ENCODE measurements at regions not wholly inside any gene's neighbourhood (a gene's known extent, or its start where the extent isn't known, plus 50 kb on each side); places are given as distances from the start of the nearest gene placed in this dataset.

GRCh38 chr18:1954583-1955312, 616.6 kb downstream of the METTL4 start:
- Mint-ChIP-seq H3K9me3 (no peaks in the 10 kb centered on the region), H3K4me3 (no peak overlapping the region), H3K27me3 (no peaks in the 10 kb centered on the region), H3K27ac (no peak overlapping the region), H3K4me1 (no peaks in the 10 kb centered on the region), H3K36me3 (no peaks in the 10 kb centered on the region)
- no peak for ATAC-seq (ENCODE audit: low read depth)
- no peak for DNase-seq
- POLR2A ChIA-PET: no interaction called here

GRCh38 chr18:1958798-1959197, 612.5 kb downstream of the METTL4 start:
- POLR2A ChIA-PET: no interaction called here
- no peaks in the 10 kb centered on the region for H3K36me3 Mint-ChIP-seq

GRCh38 chr18:1965016-1965415, 606.3 kb downstream of the METTL4 start:
- Mint-ChIP-seq H3K36me3 (no peaks in the 10 kb centered on the region), H3K4me3 (no peak overlapping the region), H3K9me3 (no peaks in the 10 kb centered on the region), H3K4me1 (no peaks in the 10 kb centered on the region), H3K27ac (no peak overlapping the region), H3K27me3 (no peaks in the 10 kb centered on the region)
- DNase-seq (no peak), ATAC-seq (ENCODE audit: low read depth) (no peak)
- POLR2A ChIA-PET: no interaction called here

More at GRCh38 chr18:1958798-1959197, 612.5 kb downstream of the METTL4 start:
- H3K27me3 Mint-ChIP-seq: no peaks in the 10 kb centered on the region
- H3K27ac Mint-ChIP-seq: no peak overlapping the region
- no peaks in the 10 kb centered on the region for H3K9me3 Mint-ChIP-seq
- ATAC-seq (ENCODE audit: low read depth) (no peak), DNase-seq (no peak)
- no peaks in the 10 kb centered on the region for H3K4me1 Mint-ChIP-seq
- H3K4me3 Mint-ChIP-seq: no peak overlapping the region

GRCh38 chr18:1965541-1965940, 605.8 kb downstream of the METTL4 start:
- Mint-ChIP-seq H3K36me3 (no peaks in the 10 kb centered on the region), H3K4me1 (no peaks in the 10 kb centered on the region), H3K9me3 (no peaks in the 10 kb centered on the region), H3K27ac (no peak overlapping the region), H3K27me3 (no peaks in the 10 kb centered on the region), H3K4me3 (no peak overlapping the region)
- POLR2A ChIA-PET: no interaction called here
- no peak for DNase-seq
- no peak for ATAC-seq (ENCODE audit: low read depth)

GRCh38 chr18:1968801-1969498, 602.4 kb downstream of the METTL4 start:
- Mint-ChIP-seq H3K36me3 (no peaks in the 10 kb centered on the region), H3K27ac (no peak overlapping the region), H3K27me3 (no peaks in the 10 kb centered on the region), H3K4me3 (no peak overlapping the region), H3K9me3 (no peaks in the 10 kb centered on the region), H3K4me1 (no peaks in the 10 kb centered on the region)
- DNase-seq: no peak
- ATAC-seq (ENCODE audit: low read depth): no peak
- POLR2A ChIA-PET: no interaction called here

GRCh38 chr18:1976484-1976883, 594.8 kb downstream of the METTL4 start:
- Mint-ChIP-seq H3K27ac (no peak overlapping the region), H3K4me1 (no peaks in the 10 kb centered on the region), H3K9me3 (peaks cover 2% of the 10 kb centered on the region), H3K36me3 (no peaks in the 10 kb centered on the region), H3K4me3 (no peak overlapping the region), H3K27me3 (no peaks in the 10 kb centered on the region)
- ATAC-seq (ENCODE audit: low read depth): no peak
- no peak for DNase-seq
- POLR2A ChIA-PET: no interaction called here

GRCh38 chr18:1982056-1982455, 589.2 kb downstream of the METTL4 start:
- Mint-ChIP-seq H3K27me3 (no peaks in the 10 kb centered on the region), H3K9me3 (peaks cover 2% of the 10 kb centered on the region), H3K36me3 (no peaks in the 10 kb centered on the region), H3K27ac (no peak overlapping the region), H3K4me1 (no peaks in the 10 kb centered on the region), H3K4me3 (no peak overlapping the region)
- POLR2A ChIA-PET: no interaction called here
- DNase-seq: no peak
- ATAC-seq (ENCODE audit: low read depth): no peak

- H3K27ac Mint-ChIP-seq: no peak overlapping the region
- H3K4me1 Mint-ChIP-seq: no peaks in the 10 kb centered on the region
- POLR2A ChIA-PET: no interaction called here
- H3K36me3 Mint-ChIP-seq: no peaks in the 10 kb centered on the region
- DNase-seq (no peak), ATAC-seq (ENCODE audit: low read depth) (no peak)
- H3K9me3 Mint-ChIP-seq: peaks cover 1% of the 10 kb centered on the region
- H3K27me3 Mint-ChIP-seq: no peaks in the 10 kb centered on the region
- H3K4me3 Mint-ChIP-seq: no peak overlapping the region
Measured at GRCh38 chr18:1983746-1984515, 587.4 kb downstream of the METTL4 start.

- POLR2A ChIA-PET: no interaction called here
- no peaks in the 10 kb centered on the region for H3K27me3 Mint-ChIP-seq
- no peak overlapping the region for H3K4me3 Mint-ChIP-seq
- H3K27ac Mint-ChIP-seq: no peak overlapping the region
- DNase-seq (no peak), ATAC-seq (ENCODE audit: low read depth) (no peak)
- no peaks in the 10 kb centered on the region for H3K4me1 Mint-ChIP-seq
- H3K36me3 Mint-ChIP-seq: no peaks in the 10 kb centered on the region
- no peaks in the 10 kb centered on the region for H3K9me3 Mint-ChIP-seq
Measured at GRCh38 chr18:1993866-1994265, 577.4 kb downstream of the METTL4 start.

- H3K4me3 Mint-ChIP-seq: no peak overlapping the region
Measured at GRCh38 chr18:1994471-1994870, 576.8 kb downstream of the METTL4 start.

GRCh38 chr18:1995041-1995612, 576.2 kb downstream of the METTL4 start:
- no peaks in the 10 kb centered on the region for H3K36me3 Mint-ChIP-seq
- no peaks in the 10 kb centered on the region for H3K9me3 Mint-ChIP-seq
- H3K27ac Mint-ChIP-seq: no peak overlapping the region
- no peaks in the 10 kb centered on the region for H3K27me3 Mint-ChIP-seq
- H3K4me1 Mint-ChIP-seq: no peaks in the 10 kb centered on the region
- DNase-seq (no peak), ATAC-seq (ENCODE audit: low read depth) (no peak)
- H3K4me3 Mint-ChIP-seq: no peak overlapping the region
- POLR2A ChIA-PET: no interaction called here

More at GRCh38 chr18:1994471-1994870, 576.8 kb downstream of the METTL4 start:
- Mint-ChIP-seq H3K27me3 (no peaks in the 10 kb centered on the region), H3K9me3 (no peaks in the 10 kb centered on the region), H3K27ac (no peak overlapping the region), H3K36me3 (no peaks in the 10 kb centered on the region), H3K4me1 (no peaks in the 10 kb centered on the region)
- no peak for DNase-seq
- POLR2A ChIA-PET: no interaction called here
- ATAC-seq (ENCODE audit: low read depth): no peak

GRCh38 chr18:1998121-1998520, 573.2 kb downstream of the METTL4 start:
- Mint-ChIP-seq H3K27me3 (peaks cover 2% of the 10 kb centered on the region), H3K9me3 (no peaks in the 10 kb centered on the region), H3K4me1 (no peaks in the 10 kb centered on the region), H3K36me3 (no peaks in the 10 kb centered on the region), H3K27ac (no peak overlapping the region), H3K4me3 (no peak overlapping the region)
- DNase-seq (no peak), ATAC-seq (ENCODE audit: low read depth) (no peak)
- POLR2A ChIA-PET: no interaction called here

GRCh38 chr18:1999387-1999786, 571.9 kb downstream of the METTL4 start:
- Mint-ChIP-seq H3K9me3 (no peaks in the 10 kb centered on the region), H3K36me3 (no peaks in the 10 kb centered on the region), H3K4me1 (no peaks in the 10 kb centered on the region), H3K27ac (no peak overlapping the region), H3K27me3 (peaks cover 2% of the 10 kb centered on the region), H3K4me3 (no peak overlapping the region)
- DNase-seq: no peak
- ATAC-seq (ENCODE audit: low read depth): no peak
- POLR2A ChIA-PET: no interaction called here

All from activated naive CD8-positive, alpha-beta T cell treated with anti-CD3 and anti-CD28 coated beads, Interleukin-2, amount 10 ng/mL, durations not matched to agents 7 days and 5 days (primary cell).